OCI-LY7 (cell line): ENCODE measurements at regions not wholly inside any gene's neighbourhood (a gene's known extent, or its start where the extent isn't known, plus 50 kb on each side); places are given as distances from the start of the nearest gene placed in this dataset.

Experiments
- BruUV-seq: library from RNA; stranded (reverse); fragments of 400-500 nt; replicated peaks from 2 replicates; lab custom pipeline; 2021; lab: Mats Ljungman, UMichigan
- CTCF ChIA-PET: fragments of 300-600 bp; sonication (Branson Sonifier 250); formaldehyde crosslinking; loops from one replicate; lab custom pipeline; 2022; ENCODE audit warnings: antibody characterized with exemption; ENCODE audit not compliant: unreplicated experiment; lab: Charles Lee
- POLR2A ChIA-PET: fragments of 300-600 bp; sonication (Branson Sonifier 250); formaldehyde crosslinking; loops from one replicate; lab custom pipeline; 2022; ENCODE audit warnings: antibody characterized with exemption; lab: Charles Lee
- DNase-seq: peaks from one replicate; pipeline ENCODE4 v3.0.0-alpha.2; 2015; ENCODE audit warnings: low spot score
- H2AFZ ChIP-seq: fragments of 200-600 bp; sonication (generic), shearing (Covaris generic); 2 replicates; pipeline ENCODE4 v1.6.1; 2014; ENCODE audit warnings: mild to moderate bottlenecking, antibody characterized with exemption, low read length, moderate library complexity
- H3K27ac ChIP-seq: fragments of 200-600 bp; sonication (generic); 2 replicates; pipeline ENCODE4 v1.5.1; 2014; ENCODE audit warnings: mixed run types, low read depth, mild to moderate bottlenecking, moderate library complexity, low read length, inconsistent platforms; ENCODE audit not compliant: poor library complexity, severe bottlenecking
- H3K36me3 ChIP-seq: fragments of 200-600 bp; sonication (generic); 2 replicates; pipeline ENCODE4 v1.6.1; 2014; ENCODE audit warnings: mild to moderate bottlenecking, antibody characterized with exemption, low read length, moderate library complexity, mixed read lengths; ENCODE audit not compliant: insufficient read depth
- H3K4me1 ChIP-seq: fragments of 200-600 bp; sonication (generic); 2 replicates; pipeline ENCODE4 v1.5.1; 2014; ENCODE audit warnings: mild to moderate bottlenecking, low read length; ENCODE audit not compliant: insufficient read depth, poor library complexity, severe bottlenecking
- H3K4me2 ChIP-seq: fragments of 200-600 bp; sonication (generic); 2 replicates; pipeline ENCODE4 v1.6.1; 2014; ENCODE audit warnings: mild to moderate bottlenecking, low read length
- H3K4me3 ChIP-seq: fragments of 200-600 bp; sonication (generic); 2 replicates; pipeline ENCODE4 v1.5.1; 2014; ENCODE audit warnings: mild to moderate bottlenecking, low read depth, low read length; ENCODE audit not compliant: poor library complexity, severe bottlenecking
- H3K79me2 ChIP-seq: fragments of 200-600 bp; sonication (generic); 2 replicates; pipeline ENCODE4 v1.6.1; 2016; ENCODE audit warnings: low read depth, mild to moderate bottlenecking, low read length, moderate library complexity, mixed read lengths; ENCODE audit not compliant: insufficient read depth
- H3K9me2 ChIP-seq: fragments of 200-600 bp; sonication (generic); 2 replicates; pipeline ENCODE4 v1.6.1; 2016; ENCODE audit warnings: mild to moderate bottlenecking, low read length, mixed read lengths; ENCODE audit not compliant: insufficient read depth
- H3K9me3 ChIP-seq: fragments of 200-600 bp; sonication (generic); 2 replicates; pipeline ENCODE4 v1.6.1; 2014; ENCODE audit warnings: mild to moderate bottlenecking, mixed run types, low read length, mixed read lengths
- H4K20me1 ChIP-seq: fragments of 200-600 bp; sonication (generic); 2 replicates; pipeline ENCODE4 v1.6.1; 2014; ENCODE audit warnings: mild to moderate bottlenecking, antibody characterized with exemption, low read length, moderate library complexity, mixed read lengths; ENCODE audit not compliant: insufficient read depth
- EZH2phosphoT487 ChIP-seq: fragments of 200-600 bp; sonication (generic); IDR thresholded peaks from 2 replicates; pipeline ENCODE4 v1.6.1; 2018; ENCODE audit warnings: low read depth, borderline replicate concordance, mild to moderate bottlenecking, mixed run types, antibody characterized with exemption, low read length, moderate library complexity, mixed read lengths
- intact Hi-C: fragments of 100-400 bp; cut with micrococcal nuclease; formaldehyde crosslinking; loops from one replicate; pipeline ENCODE4 v1.10.0; 2022; ENCODE audit not compliant: unreplicated experiment
- TF ChIP-seq, protein P1 (sequence below): fragments of 200-600 bp; sonication (generic); conservative IDR thresholded peaks from 2 replicates; pipeline ENCODE4 v1.5.1; 2014; ENCODE audit warnings: mild to moderate bottlenecking, antibody characterized with exemption, low read length, moderate library complexity, mixed read lengths

DNA sequence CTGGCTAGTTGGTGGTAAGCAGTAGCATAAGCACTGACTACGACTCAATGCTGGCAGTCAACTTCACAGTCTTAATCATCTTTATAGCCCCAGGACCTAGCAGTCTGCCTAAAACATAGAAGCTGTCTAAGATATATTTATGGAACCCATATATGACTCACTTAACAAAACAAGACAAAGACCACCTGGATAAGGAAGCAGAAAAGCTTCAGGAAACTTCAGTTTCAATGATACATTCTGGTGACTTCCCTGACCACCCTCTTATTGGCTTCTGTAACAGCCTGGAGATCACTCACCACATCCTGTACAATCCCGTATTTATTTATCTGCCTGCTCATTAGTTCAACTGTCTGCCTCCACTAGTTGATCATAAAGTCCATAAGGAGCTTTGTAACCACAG, 95.5 kb downstream of the PMP22 start:
- Histone ChIP-seq H3K4me1 (no peaks in the 10 kb centered on the region), H3K27ac (no peak overlapping the region), H2AFZ (no peak overlapping the region), H3K9me2 (no peaks in the 10 kb centered on the region), H3K36me3 (no peaks in the 10 kb centered on the region), H3K9me3 (no peaks in the 10 kb centered on the region), H3K79me2 (no peaks in the 10 kb centered on the region), H4K20me1 (no peaks in the 10 kb centered on the region), H3K4me2 (no peak overlapping the region), H3K4me3 (no peak overlapping the region)
- CTCF ChIA-PET, result no interaction called here
- no peak for TF ChIP-seq EZH2phosphoT487
- TF ChIP-seq, protein P1, sequence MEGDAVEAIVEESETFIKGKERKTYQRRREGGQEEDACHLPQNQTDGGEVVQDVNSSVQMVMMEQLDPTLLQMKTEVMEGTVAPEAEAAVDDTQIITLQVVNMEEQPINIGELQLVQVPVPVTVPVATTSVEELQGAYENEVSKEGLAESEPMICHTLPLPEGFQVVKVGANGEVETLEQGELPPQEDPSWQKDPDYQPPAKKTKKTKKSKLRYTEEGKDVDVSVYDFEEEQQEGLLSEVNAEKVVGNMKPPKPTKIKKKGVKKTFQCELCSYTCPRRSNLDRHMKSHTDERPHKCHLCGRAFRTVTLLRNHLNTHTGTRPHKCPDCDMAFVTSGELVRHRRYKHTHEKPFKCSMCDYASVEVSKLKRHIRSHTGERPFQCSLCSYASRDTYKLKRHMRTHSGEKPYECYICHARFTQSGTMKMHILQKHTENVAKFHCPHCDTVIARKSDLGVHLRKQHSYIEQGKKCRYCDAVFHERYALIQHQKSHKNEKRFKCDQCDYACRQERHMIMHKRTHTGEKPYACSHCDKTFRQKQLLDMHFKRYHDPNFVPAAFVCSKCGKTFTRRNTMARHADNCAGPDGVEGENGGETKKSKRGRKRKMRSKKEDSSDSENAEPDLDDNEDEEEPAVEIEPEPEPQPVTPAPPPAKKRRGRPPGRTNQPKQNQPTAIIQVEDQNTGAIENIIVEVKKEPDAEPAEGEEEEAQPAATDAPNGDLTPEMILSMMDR, result no peak
- intact Hi-C loops, result no loop called here
- POLR2A ChIA-PET, result interaction anchor here (0.6 kb wide), 1 partner anchor 32 kb away, joined by 3 read pairs; no protein-coding TSS in a partner anchor
- DNase-seq, result no peak
- no TSS peak for BruUV-seq

GRCh38 chr17:15168379-15168778, 96.7 kb downstream of the PMP22 start:
- H3K9me3 ChIP-seq, result no peaks in the 10 kb centered on the region
- no peaks in the 10 kb centered on the region for H3K36me3 ChIP-seq
- H3K4me1 ChIP-seq, result no peaks in the 10 kb centered on the region
- H3K79me2 ChIP-seq, result no peaks in the 10 kb centered on the region
- no peak for DNase-seq
- ChIA-PET POLR2A (interaction anchor here (1.5 kb wide), 1 partner anchor 11 kb away, joined by 3 read pairs; no protein-coding TSS in a partner anchor), CTCF (no interaction called here)
- H3K4me3 ChIP-seq, result no peak overlapping the region
- intact Hi-C loops, result no loop called here
- H3K9me2 ChIP-seq, result no peaks in the 10 kb centered on the region
- no peaks in the 10 kb centered on the region for H4K20me1 ChIP-seq
- H3K27ac ChIP-seq, result no peak overlapping the region
- BruUV-seq, result no TSS peak
- H2AFZ ChIP-seq, result no peak overlapping the region
- no peak for TF ChIP-seq EZH2phosphoT487
- TF ChIP-seq, protein P1, result no peak
- no peak overlapping the region for H3K4me2 ChIP-seq

DNA sequence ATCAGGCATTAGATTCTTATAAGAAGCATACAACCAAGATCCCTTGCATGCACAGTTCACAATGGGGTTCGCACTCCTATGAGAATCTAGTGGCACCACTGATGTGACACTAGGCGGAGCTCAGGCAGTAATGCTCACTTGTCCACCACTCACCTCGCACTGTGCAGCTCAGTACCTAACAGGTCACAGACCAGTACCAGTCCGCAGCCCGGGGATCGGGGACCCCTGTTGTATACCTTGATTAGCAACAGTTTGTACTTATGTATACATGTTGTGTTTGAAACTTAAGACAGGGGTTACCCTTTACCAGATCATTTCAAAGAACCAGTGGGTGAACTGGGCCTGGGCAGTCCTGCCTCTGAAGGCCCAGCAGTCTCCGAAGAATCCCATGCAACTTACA, 103.7 kb downstream of the PMP22 start:
- POLR2A ChIA-PET, result no interaction called here
- no peaks in the 10 kb centered on the region for H3K9me3 ChIP-seq

More for the DNA sequence above, 103.7 kb downstream of the PMP22 start:
- no peak overlapping the region for H3K4me3 ChIP-seq
- no peaks in the 10 kb centered on the region for H3K36me3 ChIP-seq
- no peak overlapping the region for H2AFZ ChIP-seq
- no peaks in the 10 kb centered on the region for H3K79me2 ChIP-seq
- H3K4me1 ChIP-seq, result no peaks in the 10 kb centered on the region
- no peaks in the 10 kb centered on the region for H3K9me2 ChIP-seq
- no peak overlapping the region for H3K4me2 ChIP-seq
- no TSS peak for BruUV-seq
- H3K27ac ChIP-seq, result no peak overlapping the region
- no peak for DNase-seq
- CTCF ChIA-PET, result no interaction called here
- TF ChIP-seq, protein P1, result no peak
- no peak for TF ChIP-seq EZH2phosphoT487
- intact Hi-C loops, result no loop called here
- H4K20me1 ChIP-seq, result no peaks in the 10 kb centered on the region
